ENCODE measurements at regions not wholly inside any gene's neighbourhood (a gene's known extent, or its start where the extent isn't known, plus 50 kb on each side); places are given as distances from the start of the nearest gene placed in this dataset.

GRCh38 chr3:118000219-118000618 is 1034.4 kb downstream of the IGSF11 start:
- H3K27ac ChIP-seq: no peak overlapping the region
- no peak overlapping the region for H3K4me2 ChIP-seq
- peaks cover 0 to 9% (median 6%) of the 10 kb centered on the region in 11 experiments; a peak in 8 of 22 replicates for H3K9me3 ChIP-seq (replicated peaks in 1 of 11)
- no peak overlapping the region for H3K9ac ChIP-seq
- no peak overlapping the region for H3K4me3 ChIP-seq
- TF ChIP-seq Cebpa-rat (IDR thresholded peaks at IDR 0.05): no peak
- peaks cover 7 to 21% (median 9%) of the 10 kb centered on the region in 11 experiments; a peak in 18 of 22 replicates for H3K27me3 ChIP-seq
- H4K20me1 ChIP-seq: no peaks in the 10 kb centered on the region
- peaks cover 0 to 8% (median 0%) of the 10 kb centered on the region in 10 experiments; a peak in 6 of 20 replicates for H3K4me1 ChIP-seq
- no peaks in the 10 kb centered on the region for H3K36me3 ChIP-seq

- no peak overlapping the region for H3K9ac ChIP-seq
- no peak overlapping the region for H3K4me3 ChIP-seq
- H3K9me3 ChIP-seq (replicated peaks in 1 of 11): peaks cover 0 to 12% (median 7%) of the 10 kb centered on the region in 11 experiments; a peak in 13 of 22 replicates
- no peak overlapping the region for H3K27ac ChIP-seq
- TF ChIP-seq Cebpa-rat (IDR thresholded peaks at IDR 0.05): no peak
- no peaks in the 10 kb centered on the region for H3K36me3 ChIP-seq
- no peak overlapping the region for H3K4me2 ChIP-seq
- H3K27me3 ChIP-seq: peaks cover 7 to 10% (median 8%) of the 10 kb centered on the region in 11 experiments; a peak in 18 of 22 replicates
- H4K20me1 ChIP-seq: no peaks in the 10 kb centered on the region
- H3K4me1 ChIP-seq: peaks cover 0 to 8% (median 0%) of the 10 kb centered on the region in 10 experiments; a peak in 6 of 20 replicates
These were observed 1033.3 kb downstream of the IGSF11 start for GRCh38 chr3:118001380-118001779.

- no peaks in the 10 kb centered on the region for H3K27me3 ChIP-seq
- H3K4me3 ChIP-seq: no peak overlapping the region
- no peak overlapping the region for H3K27ac ChIP-seq
- peaks cover 0 to 2% (median under 1%) of the 10 kb centered on the region in 11 experiments; a peak in 15 of 22 replicates for H3K9me3 ChIP-seq (replicated peaks in 1 of 11)
- no peaks in the 10 kb centered on the region for H3K36me3 ChIP-seq
- H3K9ac ChIP-seq: no peak overlapping the region
- H4K20me1 ChIP-seq: no peaks in the 10 kb centered on the region
- no peaks in the 10 kb centered on the region for H3K4me1 ChIP-seq
- no peak overlapping the region for H3K4me2 ChIP-seq
- TF ChIP-seq Cebpa-rat (IDR thresholded peaks at IDR 0.05): no peak
These were observed 1022.7 kb downstream of the IGSF11 start for GRCh38 chr3:118011910-118012309.

- no peak for TF ChIP-seq Cebpa-rat (IDR thresholded peaks at IDR 0.05)
- no peak overlapping the region for H3K4me3 ChIP-seq
- H3K27ac ChIP-seq: no peak overlapping the region
- no peak overlapping the region for H3K4me2 ChIP-seq
- H3K27me3 ChIP-seq: no peaks in the 10 kb centered on the region
- H3K36me3 ChIP-seq: no peaks in the 10 kb centered on the region
- no peaks in the 10 kb centered on the region for H4K20me1 ChIP-seq
- no peak overlapping the region for H3K9ac ChIP-seq
- H3K4me1 ChIP-seq: no peaks in the 10 kb centered on the region
- peaks cover 12 to 39% (median 20%) of the 10 kb centered on the region in 11 experiments for H3K9me3 ChIP-seq (replicated peaks in 1 of 11)
These were observed 1005.6 kb downstream of the IGSF11 start for GRCh38 chr3:118029049-118029448.

- TF ChIP-seq Cebpa-rat (IDR thresholded peaks at IDR 0.05): no peak
- Histone ChIP-seq H3K4me2 (no peak overlapping the region), H3K9ac (no peak overlapping the region), H3K9me3 (replicated peaks in 1 of 11) (peaks cover 12 to 13% (median 12%) of the 10 kb centered on the region in 11 experiments), H3K4me3 (no peak overlapping the region), H3K27ac (no peak overlapping the region), H3K36me3 (no peaks in the 10 kb centered on the region), H3K27me3 (no peaks in the 10 kb centered on the region), H4K20me1 (no peaks in the 10 kb centered on the region), H3K4me1 (no peaks in the 10 kb centered on the region)
These were observed 998.4 kb downstream of the IGSF11 start for GRCh38 chr3:118036215-118036614.

GRCh38 chr3:118055381-118055780 is 979.3 kb downstream of the IGSF11 start:
- no peaks in the 10 kb centered on the region for H3K4me1 ChIP-seq
- TF ChIP-seq Cebpa-rat (IDR thresholded peaks at IDR 0.05): no peak
- no peak overlapping the region for H3K9ac ChIP-seq
- H3K9me3 ChIP-seq (replicated peaks in 1 of 11): no peaks in the 10 kb centered on the region; a peak in 1 of 22 replicates
- no peaks in the 10 kb centered on the region for H4K20me1 ChIP-seq
- H3K4me2 ChIP-seq: no peak overlapping the region
- H3K4me3 ChIP-seq: no peak overlapping the region
- no peaks in the 10 kb centered on the region for H3K36me3 ChIP-seq
- H3K27me3 ChIP-seq: no peaks in the 10 kb centered on the region
- H3K27ac ChIP-seq: no peak overlapping the region

GRCh38 chr3:118057086-118057485 is 977.6 kb downstream of the IGSF11 start:
- no peak for TF ChIP-seq Cebpa-rat (IDR thresholded peaks at IDR 0.05)
- Histone ChIP-seq H3K27me3 (no peaks in the 10 kb centered on the region), H3K36me3 (no peaks in the 10 kb centered on the region), H3K9me3 (replicated peaks in 1 of 11) (no peaks in the 10 kb centered on the region), H3K4me2 (no peak overlapping the region), H3K4me3 (no peak overlapping the region), H3K4me1 (no peaks in the 10 kb centered on the region), H3K9ac (no peak overlapping the region), H3K27ac (no peak overlapping the region), H4K20me1 (no peaks in the 10 kb centered on the region)

GRCh38 chr3:118059096-118059495 is 975.5 kb downstream of the IGSF11 start:
- H3K4me1 ChIP-seq: no peaks in the 10 kb centered on the region
- H3K27ac ChIP-seq: no peak overlapping the region
- no peaks in the 10 kb centered on the region for H3K36me3 ChIP-seq
- H3K9ac ChIP-seq: no peak overlapping the region
- no peaks in the 10 kb centered on the region for H3K27me3 ChIP-seq
- H3K4me3 ChIP-seq: no peak overlapping the region
- H3K9me3 ChIP-seq (replicated peaks in 1 of 11): no peaks in the 10 kb centered on the region
- no peaks in the 10 kb centered on the region for H4K20me1 ChIP-seq
- no peak for TF ChIP-seq Cebpa-rat (IDR thresholded peaks at IDR 0.05)
- H3K4me2 ChIP-seq: no peak overlapping the region

- no peak overlapping the region for H3K4me3 ChIP-seq
- H3K9ac ChIP-seq: no peak overlapping the region
- no peaks in the 10 kb centered on the region for H3K36me3 ChIP-seq
- H3K9me3 ChIP-seq (replicated peaks in 1 of 11): no peaks in the 10 kb centered on the region
- H3K27ac ChIP-seq: no peak overlapping the region
- no peak for TF ChIP-seq Cebpa-rat (IDR thresholded peaks at IDR 0.05)
- H4K20me1 ChIP-seq: no peaks in the 10 kb centered on the region
- peaks cover 0 to 6% (median 0%) of the 10 kb centered on the region in 10 experiments; a peak in 1 of 20 replicates for H3K4me1 ChIP-seq
- no peak overlapping the region for H3K4me2 ChIP-seq
- H3K27me3 ChIP-seq: no peaks in the 10 kb centered on the region
These were observed 967.2 kb downstream of the IGSF11 start for GRCh38 chr3:118067439-118067838.

GRCh38 chr3:118075873-118076272 is 958.8 kb downstream of the IGSF11 start:
- Histone ChIP-seq H3K9ac (no peak overlapping the region), H3K4me2 (no peak overlapping the region), H3K4me1 (peaks cover 0 to 25% (median 8%) of the 10 kb centered on the region in 10 experiments; a peak in 7 of 20 replicates), H3K36me3 (no peaks in the 10 kb centered on the region), H3K9me3 (replicated peaks in 1 of 11) (peaks cover 17 to 35% (median 24%) of the 10 kb centered on the region in 11 experiments), H3K27me3 (no peaks in the 10 kb centered on the region), H4K20me1 (no peaks in the 10 kb centered on the region), H3K27ac (peak overlapping the region in 2 of 11 experiments; percentile 4 to 8; a peak in 1 of 22 replicates), H3K4me3 (no peak overlapping the region)
- no peak for TF ChIP-seq Cebpa-rat (IDR thresholded peaks at IDR 0.05)
